HCT116 (cell line): ENCODE measurements at regions not wholly inside any gene's neighbourhood (a gene's known extent, or its start where the extent isn't known, plus 50 kb on each side); places are given as distances from the start of the nearest gene placed in this dataset.

Source experiments
- ATAC-seq: fragments of 200-7000 bp; cut with Tn5 transposase; 2 replicates; pipeline ENCODE4 v1.9.1; 2020; ENCODE audit warnings: mild to moderate bottlenecking, moderate library complexity
- BruUV-seq: library from RNA; stranded (reverse); fragments of 400-500 nt; replicated peaks from 2 replicates; lab custom pipeline; 2021; lab: Mats Ljungman, UMichigan
- CTCF ChIA-PET: fragments of 300-600 bp; sonication (Branson Sonifier 250); formaldehyde crosslinking; loops from one replicate; lab custom pipeline; 2021; ENCODE audit warnings: antibody characterized with exemption; lab: Charles Lee
- POLR2A ChIA-PET: fragments of 300-600, 350-600 bp; sonication (Branson Sonifier 250); formaldehyde crosslinking; loops from one replicate; lab custom pipeline; 2021; ENCODE audit warnings: antibody characterized with exemption; lab: Charles Lee
- RAD21 ChIA-PET, 2 experiments: fragments of 300-600 bp; sonication (Branson Sonifier 250); formaldehyde crosslinking; loops; one replicate each; lab custom pipeline; 2023; ENCODE audit warnings: low total read pairs in 2 of 2; ENCODE audit not compliant: uncharacterized antibody in 2 of 2, unreplicated experiment in 2 of 2, low non-redundant PET in 1 of 2; lab: Charles Lee
- DNase-seq: peaks from one replicate; pipeline ENCODE4 v3.0.0-alpha.2; 2010; ENCODE audit warnings: low read depth, low spot score
- H2AFZ ChIP-seq: fragments of 200-600 bp; shearing (Covaris generic), sonication (generic); 2 replicates; pipeline ENCODE4 v1.6.1; 2017; ENCODE audit warnings: low read depth, mixed run types, mixed read lengths, antibody characterized with exemption, low read length; ENCODE audit not compliant: poor library complexity, severe bottlenecking
- H3K27ac ChIP-seq: 2 replicates; pipeline ENCODE4 v1.5.1; 2012; ENCODE audit warnings: low read depth, low read length
- H3K27me3 ChIP-seq: fragments of 200-600 bp; sonication (generic); 2 replicates; pipeline ENCODE4 v1.6.1; 2016; ENCODE audit warnings: mixed run types, low read length, mixed read lengths; ENCODE audit not compliant: insufficient read depth
- H3K36me3 ChIP-seq, 2 experiments: fragments of 200-500 bp in 1 of 2; fragments of 200-600 bp in 1 of 2; sonication (Bioruptor generic) in 1 of 2; sonication (generic) in 1 of 2; 2 replicates each; pipeline versions ENCODE4 v1.5.1 to v1.6.1; 2014 to 2016; ENCODE audit warnings: low read length in 2 of 2, inconsistent platforms in 1 of 2, mixed read lengths in 1 of 2, mixed run types in 1 of 2; ENCODE audit not compliant: insufficient read depth in 2 of 2, control insufficient read depth in 1 of 2
- H3K4me1 ChIP-seq, 2 experiments: fragments of 200-600 bp in 1 of 2; sonication (generic) in 1 of 2; 2 replicates each; pipeline versions ENCODE4 v1.5.1 to v1.6.1; 2012 to 2017; ENCODE audit warnings: low read length in 2 of 2, inconsistent platforms in 1 of 2, mild to moderate bottlenecking in 1 of 2, mixed read lengths in 1 of 2, mixed run types in 1 of 2, moderate library complexity in 1 of 2; ENCODE audit not compliant: insufficient read depth in 2 of 2, control insufficient read depth in 1 of 2
- H3K4me2 ChIP-seq: fragments of 200-600 bp; sonication (generic); 2 replicates; pipeline ENCODE4 v1.6.1; 2017; ENCODE audit warnings: mixed run types, low read length, mixed read lengths
- H3K4me3 ChIP-seq, 2 experiments: fragments of 200-600 bp in 1 of 2; sonication (generic) in 1 of 2; replicated peaks in 1 of 2; 2 replicates each; pipeline ENCODE4 v1.5.1; 2011 to 2016; ENCODE audit warnings: low read length in 2 of 2, control low read depth in 1 of 2, low read depth in 1 of 2, mild to moderate bottlenecking in 1 of 2, mixed read lengths in 1 of 2, mixed run types in 1 of 2
- H3K79me2 ChIP-seq: fragments of 200-600 bp; sonication (generic); 2 replicates; pipeline ENCODE4 v1.6.1; 2017; ENCODE audit warnings: mild to moderate bottlenecking, mixed run types, low read length, moderate library complexity, mixed read lengths; ENCODE audit not compliant: insufficient read depth
- H3K9ac ChIP-seq: fragments of 200-600 bp; sonication (generic); 2 replicates; pipeline ENCODE4 v1.6.1; 2016; ENCODE audit warnings: low read length, mixed read lengths
- H3K9me2 ChIP-seq: fragments of 200-600 bp; sonication (generic), shearing (Covaris generic); 2 replicates; pipeline ENCODE4 v1.6.1; 2017; ENCODE audit warnings: mixed run types, mild to moderate bottlenecking, moderate library complexity; ENCODE audit not compliant: insufficient read depth
- H3K9me3 ChIP-seq, 2 experiments: fragments of 200-500 bp in 1 of 2; fragments of 200-600 bp in 1 of 2; sonication (Bioruptor generic) in 1 of 2; sonication (generic) in 1 of 2; 2 replicates each; pipeline ENCODE4 v1.6.1; 2014 to 2017; ENCODE audit warnings: low read length in 2 of 2, mixed read lengths in 2 of 2, inconsistent platforms in 1 of 2, low read depth in 1 of 2, mild to moderate bottlenecking in 1 of 2, mixed run types in 1 of 2, moderate library complexity in 1 of 2; ENCODE audit not compliant: control insufficient read depth in 1 of 2, insufficient read depth in 1 of 2
- H4K20me1 ChIP-seq: fragments of 200-600 bp; sonication (generic), shearing (Covaris generic); 2 replicates; pipeline ENCODE4 v1.6.1; 2017; ENCODE audit warnings: mixed run types, mild to moderate bottlenecking, moderate library complexity; ENCODE audit not compliant: insufficient read depth
- CEBPB ChIP-seq: IDR thresholded peaks from 2 replicates; pipeline ENCODE4 v1.6.1; 2012; ENCODE audit warnings: low read depth
- EGR1 ChIP-seq: IDR thresholded peaks from 2 replicates; pipeline ENCODE4 v1.6.1; 2012; ENCODE audit warnings: low read depth
- ELF1 ChIP-seq: IDR thresholded peaks from 2 replicates; pipeline ENCODE4 v1.6.1; 2012; ENCODE audit warnings: low read depth, borderline replicate concordance
- EZH2 ChIP-seq: fragments of 200-600 bp; sonication (generic); IDR thresholded peaks from 2 replicates; pipeline ENCODE4 v1.6.1; 2017; ENCODE audit warnings: antibody characterized with exemption, mixed run types
- POLR2A ChIP-seq: IDR thresholded peaks from 2 replicates; pipeline ENCODE4 v1.7.0; 2011; ENCODE audit warnings: borderline replicate concordance; ENCODE audit not compliant: insufficient read depth, insufficient read length; ENCODE audit errors: extremely low read depth
- RAD21 ChIP-seq: IDR thresholded peaks from 2 replicates; pipeline ENCODE4 v1.6.1; 2012; ENCODE audit warnings: low read depth, mild to moderate bottlenecking
- SIN3A ChIP-seq: IDR thresholded peaks from 2 replicates; pipeline ENCODE4 v1.6.1; 2012; ENCODE audit warnings: low read depth
- SP1 ChIP-seq: IDR thresholded peaks from 2 replicates; pipeline ENCODE4 v1.6.1; 2012; ENCODE audit warnings: low read depth
- TCF7L2 ChIP-seq: IDR thresholded peaks from 2 replicates; pipeline ENCODE4 v1.7.0; 2011; ENCODE audit warnings: borderline replicate concordance, inconsistent platforms; ENCODE audit not compliant: insufficient read depth, insufficient read length; ENCODE audit errors: extremely low read depth
- YY1 ChIP-seq: IDR thresholded peaks from 2 replicates; pipeline ENCODE4 v1.6.1; 2011; ENCODE audit warnings: low read length, low read depth, moderate library complexity, mild to moderate bottlenecking; ENCODE audit not compliant: insufficient replicate concordance; ENCODE audit errors: extremely low read depth
- intact Hi-C: fragments of 100-400 bp; cut with micrococcal nuclease; formaldehyde crosslinking; loops from 2 replicates; pipeline ENCODE4 v1.10.0; 2022
- TF ChIP-seq, protein P1 (sequence below): IDR thresholded peaks from 2 replicates; pipeline ENCODE4 v1.6.1; 2012
- TF ChIP-seq, protein P2 (sequence below): IDR thresholded peaks from 2 replicates; pipeline ENCODE4 v1.6.1; 2011; ENCODE audit warnings: mild to moderate bottlenecking, low read length, moderate library complexity; ENCODE audit not compliant: insufficient replicate concordance; ENCODE audit errors: extremely low read depth

DNA sequence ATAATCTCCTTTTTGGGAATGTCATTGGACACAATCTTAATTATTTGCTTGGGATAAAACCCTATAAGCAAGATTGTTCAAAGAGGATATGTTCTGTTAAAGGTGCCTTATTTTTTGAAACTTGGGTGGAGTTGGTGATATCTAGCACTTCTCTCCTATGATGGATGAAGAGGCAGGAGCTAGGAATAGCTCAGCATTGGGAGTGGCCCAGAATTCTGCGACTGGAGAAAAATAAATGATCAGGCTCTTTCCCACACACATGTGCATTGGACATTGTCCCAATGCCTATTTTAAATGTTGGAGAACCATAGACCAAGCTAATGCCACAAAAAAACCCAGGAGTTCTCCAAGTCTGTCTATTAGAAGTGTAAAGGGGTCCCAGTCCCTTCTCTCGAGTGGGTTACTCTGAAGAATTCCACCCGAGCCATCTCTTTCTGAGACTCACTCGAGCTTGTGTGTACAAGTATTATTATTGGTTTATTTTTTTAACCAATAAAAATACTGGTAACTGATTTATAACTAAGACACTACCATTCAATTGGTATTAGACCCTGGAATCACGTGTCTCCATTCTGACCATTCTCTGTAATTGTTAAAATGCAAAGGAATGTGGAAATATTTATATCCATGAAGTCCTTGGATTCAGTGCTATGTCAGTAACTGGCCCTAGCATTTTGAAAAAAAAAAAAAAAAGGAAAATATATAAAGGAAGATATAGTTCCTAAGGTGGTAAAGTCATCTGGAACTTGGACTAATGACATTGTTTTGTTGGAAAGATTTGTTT, 437.5 kb upstream of the TMEM132C start:
- no peak overlapping the region for H3K9ac ChIP-seq
- intact Hi-C loops: no loop called here
- TF ChIP-seq CEBPB (no peak), TCF7L2 (no peak), YY1 (no peak), RAD21 (no peak), SP1 (no peak), EZH2 (no peak), SIN3A (no peak)
- TF ChIP-seq, protein P1, sequence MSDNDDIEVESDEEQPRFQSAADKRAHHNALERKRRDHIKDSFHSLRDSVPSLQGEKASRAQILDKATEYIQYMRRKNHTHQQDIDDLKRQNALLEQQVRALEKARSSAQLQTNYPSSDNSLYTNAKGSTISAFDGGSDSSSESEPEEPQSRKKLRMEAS: no peak
- TF ChIP-seq, all 23 proteins: peak for 0
- H3K36me3 ChIP-seq: no peaks in the 10 kb centered on the region
- H3K27ac ChIP-seq: no peak overlapping the region
- H3K4me2 ChIP-seq: no peak overlapping the region
- H3K4me1 ChIP-seq: no peaks in the 10 kb centered on the region
- no peaks in the 10 kb centered on the region for H3K27me3 ChIP-seq
- no peak overlapping the region for H3K4me3 ChIP-seq
- H4K20me1 ChIP-seq: no peaks in the 10 kb centered on the region
- no peak for DNase-seq
- peaks cover 0 to 40% of the 10 kb centered on the region in 2 experiments; a peak in 2 of 4 replicates for H3K9me3 ChIP-seq
- H2AFZ ChIP-seq: no peak overlapping the region
- no peaks in the 10 kb centered on the region for H3K79me2 ChIP-seq
- RAD21 ChIA-PET: no interaction called here
- H3K9me2 ChIP-seq: no peaks in the 10 kb centered on the region
- POLR2A ChIA-PET: no interaction called here
- no peak for ATAC-seq
- CTCF ChIA-PET: no interaction called here
- no TSS peak for BruUV-seq

DNA sequence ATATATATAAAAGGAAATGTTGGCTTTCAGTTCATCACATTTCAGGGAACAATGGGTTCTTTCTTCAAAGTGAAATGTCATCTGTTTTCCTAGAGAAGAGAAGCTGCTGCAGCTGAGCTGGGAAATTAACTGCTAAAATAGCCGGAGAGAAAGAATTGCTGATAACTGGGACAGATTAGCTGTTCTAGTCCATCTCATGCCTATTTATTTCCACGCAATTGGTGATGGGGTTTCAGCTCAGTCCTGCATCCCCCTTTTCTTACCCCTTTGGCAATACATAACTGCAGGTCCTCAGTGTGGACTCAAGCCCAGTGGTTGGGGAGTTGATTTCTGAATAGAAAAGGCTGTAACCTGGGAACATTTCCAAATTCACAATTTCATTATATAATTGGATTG, 436.9 kb upstream of the TMEM132C start:
- no peaks in the 10 kb centered on the region for H3K79me2 ChIP-seq
- no peaks in the 10 kb centered on the region for H3K4me1 ChIP-seq
- CTCF ChIA-PET: no interaction called here
- ATAC-seq: no peak
- BruUV-seq: no TSS peak
- no peaks in the 10 kb centered on the region for H3K9me2 ChIP-seq
- H3K27ac ChIP-seq: no peak overlapping the region
- H2AFZ ChIP-seq: no peak overlapping the region
- DNase-seq: no peak
- no peak for TF ChIP-seq YY1
- TF ChIP-seq EGR1: no peak
- TF ChIP-seq, protein P2, sequence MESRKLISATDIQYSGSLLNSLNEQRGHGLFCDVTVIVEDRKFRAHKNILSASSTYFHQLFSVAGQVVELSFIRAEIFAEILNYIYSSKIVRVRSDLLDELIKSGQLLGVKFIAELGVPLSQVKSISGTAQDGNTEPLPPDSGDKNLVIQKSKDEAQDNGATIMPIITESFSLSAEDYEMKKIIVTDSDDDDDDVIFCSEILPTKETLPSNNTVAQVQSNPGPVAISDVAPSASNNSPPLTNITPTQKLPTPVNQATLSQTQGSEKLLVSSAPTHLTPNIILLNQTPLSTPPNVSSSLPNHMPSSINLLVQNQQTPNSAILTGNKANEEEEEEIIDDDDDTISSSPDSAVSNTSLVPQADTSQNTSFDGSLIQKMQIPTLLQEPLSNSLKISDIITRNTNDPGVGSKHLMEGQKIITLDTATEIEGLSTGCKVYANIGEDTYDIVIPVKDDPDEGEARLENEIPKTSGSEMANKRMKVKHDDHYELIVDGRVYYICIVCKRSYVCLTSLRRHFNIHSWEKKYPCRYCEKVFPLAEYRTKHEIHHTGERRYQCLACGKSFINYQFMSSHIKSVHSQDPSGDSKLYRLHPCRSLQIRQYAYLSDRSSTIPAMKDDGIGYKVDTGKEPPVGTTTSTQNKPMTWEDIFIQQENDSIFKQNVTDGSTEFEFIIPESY: no peak
- no peak for TF ChIP-seq POLR2A
- no peak for TF ChIP-seq ELF1
- TF ChIP-seq SIN3A: no peak
- no peaks in the 10 kb centered on the region for H3K27me3 ChIP-seq
- no peak overlapping the region for H3K4me3 ChIP-seq
- no peak overlapping the region for H3K4me2 ChIP-seq
- H4K20me1 ChIP-seq: no peaks in the 10 kb centered on the region
- intact Hi-C loops: no loop called here
- no peak overlapping the region for H3K9ac ChIP-seq
- no peaks in the 10 kb centered on the region for H3K36me3 ChIP-seq
- H3K9me3 ChIP-seq: peaks cover 1 to 40% of the 10 kb centered on the region in 2 experiments; a peak in 2 of 4 replicates
- POLR2A ChIA-PET: no interaction called here
- RAD21 ChIA-PET: no interaction called here
